Vagina (tissue), 2 donors: ENCODE measurements at regions not wholly inside any gene's neighbourhood (a gene's known extent, or its start where the extent isn't known, plus 50 kb on each side); places are given as distances from the start of the nearest gene placed in this dataset.

ENCODE experiments used
- POLR2A ChIP-seq, 2 donors: fragments of 450-650 bp; IDR thresholded peaks; one replicate each; pipeline ENCODE4 v1.6.1; 2017; ENCODE audit warnings: antibody characterized with exemption in 2 of 2, mild to moderate bottlenecking in 2 of 2, moderate library complexity in 2 of 2
- POLR2AphosphoS5 ChIP-seq, 2 donors: sonication (generic); formaldehyde crosslinking; IDR thresholded peaks; one replicate each; pipeline ENCODE4 v1.9.0; 2017; ENCODE audit warnings: antibody characterized with exemption in 2 of 2, mild to moderate bottlenecking in 2 of 2, low read depth in 1 of 2; ENCODE audit not compliant: insufficient read depth in 1 of 2
- TF ChIP-seq, protein P1 (sequence below), 3 experiments: fragments of 450-650 bp in 2 of 3; fragments of 200-600 bp in 1 of 3; sonication (generic) in 1 of 3; IDR thresholded peaks; one replicate each; pipeline ENCODE4 v1.5.1; 2017 to 2019; ENCODE audit warnings: antibody characterized with exemption in 3 of 3, mild to moderate bottlenecking in 2 of 3, moderate library complexity in 2 of 3

- TF ChIP-seq, protein P1, sequence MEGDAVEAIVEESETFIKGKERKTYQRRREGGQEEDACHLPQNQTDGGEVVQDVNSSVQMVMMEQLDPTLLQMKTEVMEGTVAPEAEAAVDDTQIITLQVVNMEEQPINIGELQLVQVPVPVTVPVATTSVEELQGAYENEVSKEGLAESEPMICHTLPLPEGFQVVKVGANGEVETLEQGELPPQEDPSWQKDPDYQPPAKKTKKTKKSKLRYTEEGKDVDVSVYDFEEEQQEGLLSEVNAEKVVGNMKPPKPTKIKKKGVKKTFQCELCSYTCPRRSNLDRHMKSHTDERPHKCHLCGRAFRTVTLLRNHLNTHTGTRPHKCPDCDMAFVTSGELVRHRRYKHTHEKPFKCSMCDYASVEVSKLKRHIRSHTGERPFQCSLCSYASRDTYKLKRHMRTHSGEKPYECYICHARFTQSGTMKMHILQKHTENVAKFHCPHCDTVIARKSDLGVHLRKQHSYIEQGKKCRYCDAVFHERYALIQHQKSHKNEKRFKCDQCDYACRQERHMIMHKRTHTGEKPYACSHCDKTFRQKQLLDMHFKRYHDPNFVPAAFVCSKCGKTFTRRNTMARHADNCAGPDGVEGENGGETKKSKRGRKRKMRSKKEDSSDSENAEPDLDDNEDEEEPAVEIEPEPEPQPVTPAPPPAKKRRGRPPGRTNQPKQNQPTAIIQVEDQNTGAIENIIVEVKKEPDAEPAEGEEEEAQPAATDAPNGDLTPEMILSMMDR (IDR thresholded peaks at IDR 0.05) = no peak
- TF ChIP-seq POLR2A (IDR thresholded peaks at IDR 0.05) (no peak), POLR2AphosphoS5 (IDR thresholded peaks at IDR 0.05; ENCODE audit: insufficient read depth in 1 of 2, low read depth in 1 of 2) (no peak)
Observed at GRCh38 chr11:15580056-15580774, 465.5 kb downstream of the INSC start.
